ENCODE measurements at regions not wholly inside any gene's neighbourhood (a gene's known extent, or its start where the extent isn't known, plus 50 kb on each side); places are given as distances from the start of the nearest gene placed in this dataset.

DNA sequence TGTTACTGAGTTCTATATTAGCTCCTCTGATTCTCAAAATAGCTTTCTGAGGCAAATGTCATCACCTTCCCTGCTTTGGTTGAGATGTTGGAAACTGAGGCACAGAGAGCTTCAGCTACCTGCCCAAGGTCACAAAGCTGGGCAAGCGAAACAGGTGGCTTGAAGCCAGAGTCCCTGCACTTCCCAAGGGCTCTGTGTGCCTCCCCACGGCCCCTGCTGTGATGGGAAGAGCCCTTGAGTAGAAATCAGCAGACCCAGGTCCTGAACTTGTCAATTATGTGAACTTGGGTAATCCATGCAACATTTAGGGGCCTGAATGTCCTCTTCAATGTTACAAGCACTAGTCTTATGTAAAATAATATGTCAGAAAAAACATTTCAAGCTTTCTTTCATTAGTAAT is 327.3 kb upstream of the PODXL start:
- Histone ChIP-seq H3K4me3 (no peak overlapping the region), H3K27me3 (no peaks in the 10 kb centered on the region), H3K27ac (no peak overlapping the region), H3K36me3 (no peaks in the 10 kb centered on the region), H3K9me3 (peaks cover 0 to 18% of the 10 kb centered on the region in 2 donors), H3K4me1 (no peaks in the 10 kb centered on the region)
- no peak for DNase-seq (ENCODE audit: low spot score)
- TF ChIP-seq, protein P1, sequence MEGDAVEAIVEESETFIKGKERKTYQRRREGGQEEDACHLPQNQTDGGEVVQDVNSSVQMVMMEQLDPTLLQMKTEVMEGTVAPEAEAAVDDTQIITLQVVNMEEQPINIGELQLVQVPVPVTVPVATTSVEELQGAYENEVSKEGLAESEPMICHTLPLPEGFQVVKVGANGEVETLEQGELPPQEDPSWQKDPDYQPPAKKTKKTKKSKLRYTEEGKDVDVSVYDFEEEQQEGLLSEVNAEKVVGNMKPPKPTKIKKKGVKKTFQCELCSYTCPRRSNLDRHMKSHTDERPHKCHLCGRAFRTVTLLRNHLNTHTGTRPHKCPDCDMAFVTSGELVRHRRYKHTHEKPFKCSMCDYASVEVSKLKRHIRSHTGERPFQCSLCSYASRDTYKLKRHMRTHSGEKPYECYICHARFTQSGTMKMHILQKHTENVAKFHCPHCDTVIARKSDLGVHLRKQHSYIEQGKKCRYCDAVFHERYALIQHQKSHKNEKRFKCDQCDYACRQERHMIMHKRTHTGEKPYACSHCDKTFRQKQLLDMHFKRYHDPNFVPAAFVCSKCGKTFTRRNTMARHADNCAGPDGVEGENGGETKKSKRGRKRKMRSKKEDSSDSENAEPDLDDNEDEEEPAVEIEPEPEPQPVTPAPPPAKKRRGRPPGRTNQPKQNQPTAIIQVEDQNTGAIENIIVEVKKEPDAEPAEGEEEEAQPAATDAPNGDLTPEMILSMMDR (IDR thresholded peaks at IDR 0.05): no peak

DNA sequence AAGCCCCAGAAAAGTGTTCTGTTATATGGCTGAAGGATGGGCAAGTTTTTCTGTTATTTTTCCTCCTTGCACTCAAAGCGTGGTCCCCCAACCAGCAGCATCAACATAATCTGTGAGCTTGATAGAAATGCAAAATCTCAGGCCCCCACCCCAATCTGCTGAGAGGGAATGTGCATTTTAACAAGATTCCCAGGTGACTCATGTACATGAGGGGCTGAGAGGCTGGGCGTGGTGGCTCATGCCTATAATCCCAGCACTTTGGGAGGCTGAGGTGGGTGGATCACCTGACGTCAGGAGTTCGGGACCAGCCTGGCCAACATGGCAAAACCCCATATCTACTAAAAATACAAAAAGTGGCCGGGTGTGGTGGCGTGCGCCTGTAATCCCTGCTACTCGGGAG is 326.8 kb upstream of the PODXL start:
- no peak overlapping the region for H3K27ac ChIP-seq
- H3K27me3 ChIP-seq: no peaks in the 10 kb centered on the region
- H3K4me3 ChIP-seq: no peak overlapping the region
- no peaks in the 10 kb centered on the region for H3K36me3 ChIP-seq
- peaks cover 0 to 18% of the 10 kb centered on the region in 2 donors for H3K9me3 ChIP-seq
- TF ChIP-seq, protein P1 (IDR thresholded peaks at IDR 0.05): no peak
- no peaks in the 10 kb centered on the region for H3K4me1 ChIP-seq
- DNase-seq (ENCODE audit: low spot score): no peak

DNA sequence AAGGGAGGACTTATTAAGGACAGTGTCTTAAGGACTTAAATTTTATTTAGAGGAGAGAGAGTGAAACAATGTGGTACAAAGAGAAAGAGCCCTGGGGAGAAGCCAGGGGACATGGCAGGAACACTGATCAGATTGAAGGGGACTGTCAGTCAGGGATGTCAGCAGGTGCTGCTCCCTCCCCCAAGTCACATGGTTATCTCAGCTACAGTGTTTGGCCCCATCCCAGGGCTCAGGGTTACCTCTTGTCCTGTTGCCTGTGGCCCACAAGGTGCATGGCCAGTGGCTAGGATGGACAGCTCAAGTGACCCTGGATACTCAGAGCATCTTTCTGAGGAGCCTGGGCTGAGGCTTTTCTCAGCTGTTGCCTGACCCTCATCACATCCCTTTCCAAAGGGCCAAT is 325.9 kb upstream of the PODXL start:
- H3K9me3 ChIP-seq: peaks cover 0 to 18% of the 10 kb centered on the region in 2 donors
- TF ChIP-seq, protein P1 (IDR thresholded peaks at IDR 0.05): no peak
- no peak for DNase-seq (ENCODE audit: low spot score)
- H3K4me1 ChIP-seq: no peaks in the 10 kb centered on the region
- no peaks in the 10 kb centered on the region for H3K27me3 ChIP-seq
- H3K27ac ChIP-seq: no peak overlapping the region
- H3K4me3 ChIP-seq: no peak overlapping the region
- H3K36me3 ChIP-seq: no peaks in the 10 kb centered on the region

DNA sequence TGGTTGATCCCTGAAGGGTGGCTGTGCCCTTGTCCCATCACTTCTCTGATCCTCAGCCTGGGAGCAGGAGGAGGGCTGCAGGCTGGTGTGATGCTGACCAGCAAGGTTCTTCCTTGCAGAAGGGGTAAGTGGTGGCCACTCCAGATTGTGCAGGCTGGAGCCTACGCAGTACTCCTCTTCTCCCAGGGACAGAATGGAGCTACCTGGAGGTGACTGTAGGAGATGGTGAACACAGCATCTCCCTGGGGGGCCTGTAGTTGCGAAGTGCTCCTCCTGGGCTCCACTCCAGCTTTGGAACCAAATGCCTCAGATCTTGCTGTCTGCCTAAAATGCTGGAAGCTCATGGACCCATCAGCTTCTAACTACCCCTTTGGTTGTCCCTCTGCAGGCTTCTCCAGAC is 323.6 kb upstream of the PODXL start:
- H3K9me3 ChIP-seq: peaks cover 0 to 4% of the 10 kb centered on the region in 2 donors
- TF ChIP-seq, protein P1 (IDR thresholded peaks at IDR 0.05): no peak
- H3K27ac ChIP-seq: no peak overlapping the region
- H3K27me3 ChIP-seq: no peaks in the 10 kb centered on the region
- DNase-seq (ENCODE audit: low spot score): no peak
- no peaks in the 10 kb centered on the region for H3K4me1 ChIP-seq
- no peaks in the 10 kb centered on the region for H3K36me3 ChIP-seq
- H3K4me3 ChIP-seq: no peak overlapping the region

DNA sequence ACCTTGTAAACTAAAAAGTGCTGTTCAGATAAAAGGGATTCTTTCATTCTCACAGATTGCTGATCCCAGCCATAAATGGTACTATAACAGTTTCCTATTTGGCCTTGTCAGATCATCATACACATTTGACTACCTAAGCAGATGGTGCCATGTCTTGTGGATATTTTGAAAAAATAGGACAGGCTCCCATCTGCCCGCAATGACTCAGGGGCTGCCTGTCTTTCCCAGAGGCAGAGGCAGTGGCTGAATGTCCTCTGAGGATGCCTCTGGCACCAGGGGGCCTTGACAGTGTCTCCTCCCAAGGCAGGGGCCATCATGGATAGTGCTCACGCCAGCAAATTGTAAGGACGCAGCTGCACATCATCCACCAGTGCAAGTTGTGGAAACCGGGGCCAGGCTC is 323.0 kb upstream of the PODXL start:
- DNase-seq (ENCODE audit: low spot score): no peak
- H3K4me3 ChIP-seq: no peak overlapping the region
- TF ChIP-seq, protein P1 (IDR thresholded peaks at IDR 0.05): no peak
- H3K9me3 ChIP-seq: no peaks in the 10 kb centered on the region
- H3K27me3 ChIP-seq: no peaks in the 10 kb centered on the region
- H3K36me3 ChIP-seq: no peaks in the 10 kb centered on the region
- no peaks in the 10 kb centered on the region for H3K4me1 ChIP-seq
- no peak overlapping the region for H3K27ac ChIP-seq

DNA sequence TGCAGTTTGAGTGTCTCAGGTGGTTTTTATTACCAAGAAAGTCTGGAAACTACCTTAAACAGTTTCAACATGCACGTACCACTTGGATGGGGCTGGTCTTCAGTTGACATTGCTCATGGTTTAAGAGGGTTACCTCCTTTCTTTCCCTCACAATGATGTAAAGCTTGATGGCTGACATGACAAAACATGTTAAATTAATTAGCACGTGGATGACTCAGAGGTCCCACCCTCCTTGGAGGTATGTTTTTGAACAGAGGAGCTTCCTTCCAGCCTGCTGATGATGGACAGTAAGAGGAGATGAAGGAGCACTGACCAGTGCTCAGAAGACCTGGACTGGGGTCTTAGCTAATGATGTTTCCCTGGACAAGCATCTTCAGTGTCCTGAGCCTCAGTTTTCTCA is 322.3 kb upstream of the PODXL start:
- Histone ChIP-seq H3K27ac (no peak overlapping the region), H3K9me3 (no peaks in the 10 kb centered on the region), H3K27me3 (no peaks in the 10 kb centered on the region), H3K4me1 (no peaks in the 10 kb centered on the region), H3K36me3 (no peaks in the 10 kb centered on the region), H3K4me3 (no peak overlapping the region)
- TF ChIP-seq, protein P1 (IDR thresholded peaks at IDR 0.05): no peak
- DNase-seq (ENCODE audit: low spot score): no peak

Data from right atrium auricular region (tissue), 2 donors.